Neural cell (in vitro differentiated cells): ENCODE measurements at regions not wholly inside any gene's neighbourhood (a gene's known extent, or its start where the extent isn't known, plus 50 kb on each side); places are given as distances from the start of the nearest gene placed in this dataset.

Experiments used
- H2AFZ ChIP-seq: fragments of 200-600, 300-800 bp; sonication (generic), shearing (Covaris generic); 2 replicates; pipeline ENCODE4 v1.6.0; 2014; ENCODE audit warnings: low read depth, mild to moderate bottlenecking, antibody characterized with exemption, low read length, moderate library complexity
- H3F3A ChIP-seq: fragments of 200-600 bp; shearing (Covaris generic); 2 replicates; pipeline ENCODE4 v1.6.1; 2016; ENCODE audit warnings: mild to moderate bottlenecking, moderate library complexity, mixed read lengths, antibody characterized with exemption, low read length; ENCODE audit not compliant: insufficient read depth, poor library complexity, severe bottlenecking
- H3K27ac ChIP-seq: fragments of 200-600, 300-800 bp; sonication (generic), shearing (Covaris generic); 2 replicates; pipeline ENCODE4 v1.5.1; 2014; ENCODE audit warnings: mild to moderate bottlenecking, low read length, moderate library complexity
- H3K27me3 ChIP-seq: fragments of 300-800, 200-600 bp; sonication (generic), shearing (Covaris generic); 2 replicates; pipeline ENCODE4 v1.6.0; 2014; ENCODE audit warnings: mild to moderate bottlenecking, low read depth, low read length, moderate library complexity; ENCODE audit not compliant: insufficient read depth
- H3K36me3 ChIP-seq: fragments of 300-800, 200-600 bp; sonication (generic), shearing (Covaris generic); 2 replicates; pipeline ENCODE4 v1.5.1; 2014; ENCODE audit warnings: mild to moderate bottlenecking, antibody characterized with exemption, low read length, moderate library complexity; ENCODE audit not compliant: insufficient read depth
- H3K4me2 ChIP-seq: fragments of 300-800, 200-600 bp; sonication (generic), shearing (Covaris generic); 2 replicates; pipeline ENCODE4 v1.6.0; 2014; ENCODE audit warnings: mild to moderate bottlenecking, low read length
- H3K4me3 ChIP-seq: fragments of 300-800, 200-600 bp; sonication (generic), shearing (Covaris generic); 2 replicates; pipeline ENCODE4 v1.5.1; 2014; ENCODE audit warnings: mild to moderate bottlenecking, low read length, moderate library complexity
- H3K79me2 ChIP-seq: fragments of 200-600 bp; shearing (Covaris generic); replicated peaks from 2 replicates; pipeline ENCODE4 v1.6.0; 2014; ENCODE audit warnings: mild to moderate bottlenecking, low read length, moderate library complexity; ENCODE audit not compliant: insufficient read depth
- H3K9ac ChIP-seq: fragments of 300-800, 200-600 bp; sonication (generic), shearing (Covaris generic); 2 replicates; pipeline ENCODE4 v1.6.1; 2016; ENCODE audit warnings: mild to moderate bottlenecking, low read length, mixed read lengths
- H3K9me2 ChIP-seq: fragments of 200-600 bp; shearing (Covaris generic); 2 replicates; pipeline ENCODE4 v1.6.1; 2016; ENCODE audit warnings: mild to moderate bottlenecking, low read length, mixed read lengths; ENCODE audit not compliant: insufficient read depth
- H3K9me3 ChIP-seq: fragments of 200-600, 300-800 bp; sonication (generic), shearing (Covaris generic); 2 replicates; pipeline ENCODE4 v1.6.1; 2016; ENCODE audit warnings: mild to moderate bottlenecking, mixed run types, low read length, moderate library complexity, mixed read lengths
- H4K20me1 ChIP-seq: fragments of 200-600 bp; shearing (Covaris generic); 2 replicates; pipeline ENCODE4 v1.6.1; 2016; ENCODE audit warnings: mild to moderate bottlenecking, mixed run types; ENCODE audit not compliant: insufficient read depth
- EP300 ChIP-seq: fragments of 450-650 bp; conservative IDR thresholded peaks from 2 replicates; pipeline ENCODE4 v1.6.1; 2014; ENCODE audit warnings: antibody characterized with exemption, mild to moderate bottlenecking, moderate library complexity; ENCODE audit not compliant: poor library complexity, severe bottlenecking
- EZH2 ChIP-seq: fragments of 200-600, 300-800 bp; shearing (Covaris generic), sonication (generic); IDR thresholded peaks from 2 replicates; pipeline ENCODE4 v1.6.1; 2014; ENCODE audit warnings: antibody characterized with exemption, low read length, borderline replicate concordance, mild to moderate bottlenecking; ENCODE audit not compliant: insufficient read depth, poor library complexity, severe bottlenecking
- MXI1 ChIP-seq: fragments of 450-650 bp; conservative IDR thresholded peaks from 2 replicates; pipeline ENCODE4 v1.6.1; 2014; ENCODE audit warnings: antibody characterized with exemption, mild to moderate bottlenecking; ENCODE audit not compliant: poor library complexity, severe bottlenecking
- POLR2AphosphoS5 ChIP-seq: IDR thresholded peaks from 2 replicates; pipeline ENCODE4 v1.6.1; 2012
- RAD21 ChIP-seq: fragments of 450-650 bp; conservative IDR thresholded peaks from 2 replicates; pipeline ENCODE4 v1.6.1; 2014; ENCODE audit warnings: antibody characterized with exemption, mild to moderate bottlenecking, moderate library complexity
- SMC3 ChIP-seq: fragments of 450-650 bp; conservative IDR thresholded peaks from 2 replicates; pipeline ENCODE4 v1.6.1; 2014; ENCODE audit warnings: antibody characterized with exemption, mild to moderate bottlenecking, moderate library complexity; ENCODE audit not compliant: poor library complexity
- TAF1 ChIP-seq: IDR thresholded peaks from 2 replicates; pipeline ENCODE4 v1.6.1; 2012; ENCODE audit warnings: low read depth
- TF ChIP-seq, protein P1 (sequence below): fragments of 450-650 bp; IDR thresholded peaks from 2 replicates; pipeline ENCODE4 v1.5.1; 2014; ENCODE audit warnings: antibody characterized with exemption, mild to moderate bottlenecking, moderate library complexity; ENCODE audit not compliant: poor library complexity, severe bottlenecking
- TF ChIP-seq, protein P2 (sequence below): IDR thresholded peaks from 2 replicates; pipeline ENCODE4 v1.6.1; 2012; ENCODE audit warnings: borderline replicate concordance

DNA sequence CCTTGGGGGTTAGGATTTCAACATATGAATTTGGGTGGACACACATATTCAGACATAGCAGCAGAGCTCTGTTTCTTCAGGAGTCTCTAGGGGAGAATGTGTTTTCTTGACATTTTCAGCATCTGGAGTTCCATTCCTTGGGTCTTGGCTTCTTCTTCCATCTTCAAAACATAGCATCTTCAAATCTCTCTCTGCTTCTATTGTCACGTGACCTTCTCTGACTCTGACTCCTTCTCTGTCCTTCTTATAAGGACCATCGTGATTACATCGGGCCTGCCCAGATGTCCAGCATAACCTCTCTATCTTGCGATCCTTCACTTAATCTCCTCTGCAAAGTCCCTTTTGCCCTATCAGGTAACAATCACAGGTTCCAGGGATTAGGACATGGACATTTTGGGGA is 101.0 kb upstream of the CHD6 start:
- H3K27me3 ChIP-seq, result no peaks in the 10 kb centered on the region
- H3F3A ChIP-seq, result no peaks in the 10 kb centered on the region
- H3K9me3 ChIP-seq, result no peaks in the 10 kb centered on the region
- H3K4me2 ChIP-seq, result no peak overlapping the region
- no peaks in the 10 kb centered on the region for H3K36me3 ChIP-seq
- H3K9me2 ChIP-seq, result no peaks in the 10 kb centered on the region
- H3K4me3 ChIP-seq, result no peak overlapping the region
- H2AFZ ChIP-seq, result no peak overlapping the region
- no peak overlapping the region for H3K27ac ChIP-seq
- no peaks in the 10 kb centered on the region for H4K20me1 ChIP-seq
- H3K9ac ChIP-seq, result no peak overlapping the region
- TF ChIP-seq, protein P1, sequence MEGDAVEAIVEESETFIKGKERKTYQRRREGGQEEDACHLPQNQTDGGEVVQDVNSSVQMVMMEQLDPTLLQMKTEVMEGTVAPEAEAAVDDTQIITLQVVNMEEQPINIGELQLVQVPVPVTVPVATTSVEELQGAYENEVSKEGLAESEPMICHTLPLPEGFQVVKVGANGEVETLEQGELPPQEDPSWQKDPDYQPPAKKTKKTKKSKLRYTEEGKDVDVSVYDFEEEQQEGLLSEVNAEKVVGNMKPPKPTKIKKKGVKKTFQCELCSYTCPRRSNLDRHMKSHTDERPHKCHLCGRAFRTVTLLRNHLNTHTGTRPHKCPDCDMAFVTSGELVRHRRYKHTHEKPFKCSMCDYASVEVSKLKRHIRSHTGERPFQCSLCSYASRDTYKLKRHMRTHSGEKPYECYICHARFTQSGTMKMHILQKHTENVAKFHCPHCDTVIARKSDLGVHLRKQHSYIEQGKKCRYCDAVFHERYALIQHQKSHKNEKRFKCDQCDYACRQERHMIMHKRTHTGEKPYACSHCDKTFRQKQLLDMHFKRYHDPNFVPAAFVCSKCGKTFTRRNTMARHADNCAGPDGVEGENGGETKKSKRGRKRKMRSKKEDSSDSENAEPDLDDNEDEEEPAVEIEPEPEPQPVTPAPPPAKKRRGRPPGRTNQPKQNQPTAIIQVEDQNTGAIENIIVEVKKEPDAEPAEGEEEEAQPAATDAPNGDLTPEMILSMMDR, result no peak
- TF ChIP-seq SMC3, result no peak
- no peaks in the 10 kb centered on the region for H3K79me2 ChIP-seq

- TF ChIP-seq RAD21 (no peak), EP300 (no peak), SMC3 (no peak), TAF1 (no peak), EZH2 (no peak), POLR2AphosphoS5 (no peak), MXI1 (no peak)
- TF ChIP-seq, protein P1, result no peak
- TF ChIP-seq, protein P2, sequence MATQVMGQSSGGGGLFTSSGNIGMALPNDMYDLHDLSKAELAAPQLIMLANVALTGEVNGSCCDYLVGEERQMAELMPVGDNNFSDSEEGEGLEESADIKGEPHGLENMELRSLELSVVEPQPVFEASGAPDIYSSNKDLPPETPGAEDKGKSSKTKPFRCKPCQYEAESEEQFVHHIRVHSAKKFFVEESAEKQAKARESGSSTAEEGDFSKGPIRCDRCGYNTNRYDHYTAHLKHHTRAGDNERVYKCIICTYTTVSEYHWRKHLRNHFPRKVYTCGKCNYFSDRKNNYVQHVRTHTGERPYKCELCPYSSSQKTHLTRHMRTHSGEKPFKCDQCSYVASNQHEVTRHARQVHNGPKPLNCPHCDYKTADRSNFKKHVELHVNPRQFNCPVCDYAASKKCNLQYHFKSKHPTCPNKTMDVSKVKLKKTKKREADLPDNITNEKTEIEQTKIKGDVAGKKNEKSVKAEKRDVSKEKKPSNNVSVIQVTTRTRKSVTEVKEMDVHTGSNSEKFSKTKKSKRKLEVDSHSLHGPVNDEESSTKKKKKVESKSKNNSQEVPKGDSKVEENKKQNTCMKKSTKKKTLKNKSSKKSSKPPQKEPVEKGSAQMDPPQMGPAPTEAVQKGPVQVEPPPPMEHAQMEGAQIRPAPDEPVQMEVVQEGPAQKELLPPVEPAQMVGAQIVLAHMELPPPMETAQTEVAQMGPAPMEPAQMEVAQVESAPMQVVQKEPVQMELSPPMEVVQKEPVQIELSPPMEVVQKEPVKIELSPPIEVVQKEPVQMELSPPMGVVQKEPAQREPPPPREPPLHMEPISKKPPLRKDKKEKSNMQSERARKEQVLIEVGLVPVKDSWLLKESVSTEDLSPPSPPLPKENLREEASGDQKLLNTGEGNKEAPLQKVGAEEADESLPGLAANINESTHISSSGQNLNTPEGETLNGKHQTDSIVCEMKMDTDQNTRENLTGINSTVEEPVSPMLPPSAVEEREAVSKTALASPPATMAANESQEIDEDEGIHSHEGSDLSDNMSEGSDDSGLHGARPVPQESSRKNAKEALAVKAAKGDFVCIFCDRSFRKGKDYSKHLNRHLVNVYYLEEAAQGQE, result no peak
- Histone ChIP-seq H3K27me3 (no peaks in the 10 kb centered on the region), H3K27ac (no peak overlapping the region)
Observed at GRCh38 chr20:41717483-41717882, 99.3 kb upstream of the CHD6 start.

More at GRCh38 chr20:41717483-41717882, 99.3 kb upstream of the CHD6 start:
- Histone ChIP-seq H2AFZ (no peak overlapping the region), H3K4me2 (no peak overlapping the region), H3K9me2 (no peaks in the 10 kb centered on the region), H4K20me1 (no peaks in the 10 kb centered on the region), H3K9ac (no peak overlapping the region), H3K4me3 (no peak overlapping the region), H3F3A (no peaks in the 10 kb centered on the region), H3K79me2 (no peaks in the 10 kb centered on the region), H3K36me3 (no peaks in the 10 kb centered on the region), H3K9me3 (no peaks in the 10 kb centered on the region)
